Posterior cingulate gyrus (tissue), 11 donors: ENCODE measurements at regions not wholly inside any gene's neighbourhood (a gene's known extent, or its start where the extent isn't known, plus 50 kb on each side); places are given as distances from the start of the nearest gene placed in this dataset.
A peak's percentile ranks its signal among the peaks of the same experiment; 100 is the strongest.
"Not testable (repeated sequence)": the region's sequence is repeated elsewhere in the genome, so short reads cannot be mapped to it uniquely, and the experiment has no call there.

Source experiments
- DNase-seq, 10 donors: peaks; one replicate each; pipeline versions ENCODE4 v3.0.0 to v3.0.0-alpha.2; 2020 to 2021; ENCODE audit warnings: mixed read lengths in 3 of 10
- intact Hi-C: fragments of 100-400 bp; cut with DNase I; formaldehyde crosslinking; loops from one replicate; pipeline ENCODE4 v1.15.1; 2023

DNA sequence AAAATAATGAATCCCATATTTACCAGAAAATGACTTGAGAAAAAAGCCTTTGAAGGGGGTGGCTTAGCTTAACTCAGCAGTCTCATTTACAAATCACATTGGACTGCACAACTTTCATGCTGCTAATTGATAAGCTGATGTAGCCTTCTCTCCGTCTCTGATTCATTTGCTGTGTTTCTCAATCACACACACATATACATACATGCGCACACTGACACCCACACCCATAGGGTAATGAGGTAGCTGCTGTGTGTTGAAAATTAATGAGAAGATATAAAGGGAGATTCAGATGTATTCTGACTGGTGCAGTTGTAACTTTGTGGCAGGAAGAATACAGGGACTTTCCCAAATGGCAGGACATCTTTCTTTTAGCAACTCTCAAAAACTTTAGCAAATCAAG, 141.9 kb upstream of the GCFC2 start:
- intact Hi-C loops, result no loop called here

DNA sequence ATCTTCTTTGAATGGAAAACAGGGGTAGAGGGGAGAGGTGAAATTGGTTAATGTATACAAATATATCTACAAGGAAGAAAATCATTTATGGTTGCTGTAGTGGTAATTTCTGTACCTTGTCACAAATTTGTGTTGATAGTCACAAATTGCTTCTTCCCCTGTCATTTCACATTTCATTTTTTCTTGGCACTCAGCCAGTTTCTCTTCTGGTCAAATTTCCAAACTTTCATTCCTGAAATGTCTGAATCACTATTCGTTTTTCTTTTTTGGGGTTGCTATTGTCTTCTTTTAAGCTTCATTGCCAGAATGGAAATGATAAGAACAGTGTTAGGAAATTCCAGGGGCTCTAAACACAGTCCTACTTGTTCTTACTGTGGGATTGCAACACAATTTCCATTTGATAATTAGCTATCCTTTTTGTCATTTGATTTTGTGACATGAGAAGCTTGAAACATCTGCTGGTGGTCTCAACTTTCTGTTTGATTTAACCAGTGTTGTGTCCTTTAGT, 136.0 kb upstream of the GCFC2 start:
- no peak for DNase-seq
- intact Hi-C loops, result no loop called here

More for the DNA sequence above, 141.9 kb upstream of the GCFC2 start:
- DNase-seq, result no peak

DNA sequence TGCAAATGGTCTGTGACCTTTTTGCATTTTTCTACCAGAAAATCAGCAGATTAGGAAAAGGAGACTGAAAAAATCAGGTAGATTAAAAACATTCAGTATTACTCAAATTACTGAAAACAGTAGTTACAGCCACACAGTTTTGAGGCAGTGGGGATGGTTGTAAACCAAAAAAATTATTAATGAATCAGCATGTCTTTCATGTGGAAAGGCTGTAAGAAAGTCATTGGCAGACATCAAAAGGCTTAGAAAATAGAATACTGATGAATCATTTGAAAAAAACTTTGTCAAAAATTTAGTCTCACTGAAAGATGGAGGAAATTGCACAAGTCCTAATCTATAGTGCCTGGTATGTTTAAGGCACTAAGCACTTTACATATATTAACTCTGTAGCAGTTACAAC, 133.9 kb upstream of the GCFC2 start:
- DNase-seq, result no peak
- intact Hi-C loops, result no loop called here

DNA sequence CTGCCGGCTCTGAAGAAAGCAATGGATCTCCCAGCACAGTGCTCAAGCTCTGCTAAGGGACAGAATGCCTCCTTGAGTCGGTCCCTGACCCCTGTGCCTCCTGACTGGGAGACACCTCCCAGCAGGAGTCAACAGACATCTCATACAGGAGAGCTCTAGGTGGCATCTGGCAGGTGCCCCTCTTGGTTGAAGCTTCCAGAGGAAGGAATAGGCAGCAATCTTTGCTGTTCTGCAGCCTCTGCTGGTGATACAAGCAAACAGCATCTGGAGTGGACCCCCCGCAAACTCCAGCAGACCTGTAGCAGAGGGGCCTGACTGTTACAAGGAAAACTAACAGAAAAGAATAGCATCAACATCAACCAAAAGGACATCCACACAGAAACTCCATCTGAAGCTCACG, 123.9 kb upstream of the GCFC2 start:
- intact Hi-C loops, result not testable (repeated sequence)
- DNase-seq, result peak in 1 of 10 donors; percentile 43

DNA sequence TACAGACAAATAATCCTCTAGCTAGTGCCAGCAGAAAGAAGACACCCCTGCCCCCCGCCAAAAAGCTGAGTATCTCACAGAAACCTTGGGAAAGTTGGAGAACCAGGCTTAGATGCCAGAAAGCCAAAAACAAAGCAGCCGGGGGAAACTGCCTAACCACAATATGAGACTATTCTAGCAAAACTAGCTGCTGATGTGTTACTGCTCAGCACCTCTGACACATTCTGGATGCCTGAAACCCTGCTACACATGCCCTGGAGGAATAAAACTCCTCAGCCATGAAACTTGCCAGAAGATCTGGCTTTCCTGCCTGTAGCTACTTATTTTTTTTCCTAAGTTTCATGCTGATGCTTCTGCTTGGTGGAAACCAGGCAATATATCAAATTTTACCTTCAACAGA, 122.7 kb upstream of the GCFC2 start:
- intact Hi-C loops, result no loop called here
- DNase-seq, result no peak

DNA sequence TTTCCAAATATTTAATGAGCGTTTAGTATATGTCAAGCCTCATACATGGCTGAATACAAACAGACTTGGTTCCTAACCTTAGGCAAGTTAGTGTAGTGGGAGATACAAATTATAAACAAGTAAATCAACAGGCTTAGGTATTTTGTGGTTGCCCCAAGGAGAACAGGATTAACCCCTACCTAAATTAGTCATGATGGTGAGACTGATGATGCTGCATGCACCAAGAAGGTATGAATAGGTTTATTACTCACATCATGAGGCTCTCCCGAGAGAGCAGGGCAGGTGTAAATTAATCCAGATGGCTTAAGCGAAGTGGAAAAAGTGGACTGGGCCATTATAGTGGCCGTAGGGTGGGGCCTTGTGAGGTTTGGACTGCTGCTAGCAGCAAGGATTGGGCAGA, 118.1 kb upstream of the GCFC2 start:
- intact Hi-C loops, result no loop called here
- DNase-seq, result no peak

DNA sequence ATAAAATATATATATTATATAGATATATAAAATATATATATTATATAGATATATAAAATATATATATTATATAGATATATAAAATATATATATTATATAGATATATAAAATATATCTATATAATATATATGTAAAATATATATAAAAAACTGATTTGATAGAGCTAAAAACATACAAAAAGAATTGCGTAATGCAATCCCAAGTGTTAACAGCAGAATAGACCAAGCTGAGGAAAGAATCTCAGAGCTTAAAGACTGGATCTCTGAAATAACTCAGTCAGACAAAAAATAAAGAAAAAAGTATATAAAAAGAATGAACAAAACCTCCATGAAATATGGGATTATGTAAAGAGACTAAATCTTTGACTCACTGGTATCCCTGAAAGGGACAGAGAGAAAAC, 112.8 kb upstream of the GCFC2 start:
- intact Hi-C loops, DNase-seq: not testable (repeated sequence)

DNA sequence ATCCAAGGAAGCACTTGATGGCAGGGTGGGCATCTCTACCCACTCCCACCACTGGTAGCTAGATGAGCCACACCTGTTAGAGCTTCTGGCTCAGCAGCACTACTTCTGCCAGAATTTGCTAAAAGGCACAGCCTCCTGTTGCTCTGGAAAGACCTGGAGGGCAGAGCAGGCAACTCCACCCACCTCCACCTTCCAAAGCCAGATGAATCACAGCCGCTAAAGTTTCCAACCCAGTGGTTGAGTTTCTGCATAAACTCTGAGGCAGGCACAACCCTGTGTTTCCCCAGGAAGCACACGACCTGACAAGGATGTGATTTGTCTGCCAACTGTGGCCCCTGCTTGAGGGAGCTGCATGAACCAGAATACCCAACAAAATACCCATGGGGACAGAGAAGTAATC, 111.6 kb upstream of the GCFC2 start:
- DNase-seq, result no peak
- intact Hi-C loops, result no loop called here

DNA sequence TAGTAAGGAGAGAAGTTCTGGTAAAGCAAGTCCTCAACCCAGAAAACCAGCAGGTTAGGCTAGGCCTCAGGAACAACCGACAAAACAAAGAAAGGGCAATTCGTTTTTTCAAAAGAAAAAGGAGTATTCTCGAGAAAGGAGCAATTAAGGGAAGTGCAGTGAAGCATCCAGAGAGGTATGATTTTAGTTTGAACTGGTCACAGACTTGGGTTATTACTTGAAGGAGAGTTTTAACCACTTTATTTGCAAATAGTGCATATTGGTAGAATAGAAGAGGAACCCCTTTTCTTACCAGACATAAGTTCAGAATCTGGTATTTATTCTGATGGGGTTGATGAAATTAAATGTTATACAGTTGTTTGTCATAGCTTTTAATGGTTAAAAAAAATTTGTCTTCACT, 110.0 kb upstream of the GCFC2 start:
- no peak for DNase-seq
- intact Hi-C loops, result no loop called here

DNA sequence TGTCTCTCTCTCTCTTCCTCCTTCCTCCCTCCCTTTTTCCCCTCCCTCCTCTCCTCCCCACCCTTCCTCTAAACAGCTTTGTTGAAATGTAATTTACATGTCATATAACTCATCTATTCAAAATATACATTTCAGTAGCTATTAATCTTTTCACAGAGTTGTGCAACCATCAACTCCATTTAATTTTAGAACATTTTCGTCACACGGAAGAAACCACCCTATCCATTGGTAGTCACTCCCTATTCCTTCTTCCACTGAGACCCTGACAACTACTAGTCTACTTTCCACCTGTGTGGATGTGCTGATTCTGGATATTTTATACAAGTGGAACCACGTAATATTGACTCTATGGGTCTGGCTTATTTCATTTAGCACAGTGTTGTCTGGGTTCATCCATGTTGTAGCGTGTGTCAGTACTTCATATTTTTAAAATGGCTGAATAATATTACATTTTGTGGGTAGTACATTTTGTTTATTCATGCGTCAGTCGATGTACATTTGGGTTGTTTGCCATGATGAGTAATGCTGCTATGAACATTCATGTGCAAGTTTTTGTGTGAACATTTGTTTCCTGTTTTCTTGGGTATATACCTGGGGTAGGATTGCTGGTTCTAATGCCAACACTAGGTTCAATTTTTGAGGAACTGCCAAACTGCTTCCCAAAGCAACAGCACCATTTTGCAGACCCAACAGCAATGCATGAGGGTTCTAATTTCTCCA, 100.1 kb upstream of the GCFC2 start:
- DNase-seq, result no peak
- intact Hi-C loops, result no loop called here

DNA sequence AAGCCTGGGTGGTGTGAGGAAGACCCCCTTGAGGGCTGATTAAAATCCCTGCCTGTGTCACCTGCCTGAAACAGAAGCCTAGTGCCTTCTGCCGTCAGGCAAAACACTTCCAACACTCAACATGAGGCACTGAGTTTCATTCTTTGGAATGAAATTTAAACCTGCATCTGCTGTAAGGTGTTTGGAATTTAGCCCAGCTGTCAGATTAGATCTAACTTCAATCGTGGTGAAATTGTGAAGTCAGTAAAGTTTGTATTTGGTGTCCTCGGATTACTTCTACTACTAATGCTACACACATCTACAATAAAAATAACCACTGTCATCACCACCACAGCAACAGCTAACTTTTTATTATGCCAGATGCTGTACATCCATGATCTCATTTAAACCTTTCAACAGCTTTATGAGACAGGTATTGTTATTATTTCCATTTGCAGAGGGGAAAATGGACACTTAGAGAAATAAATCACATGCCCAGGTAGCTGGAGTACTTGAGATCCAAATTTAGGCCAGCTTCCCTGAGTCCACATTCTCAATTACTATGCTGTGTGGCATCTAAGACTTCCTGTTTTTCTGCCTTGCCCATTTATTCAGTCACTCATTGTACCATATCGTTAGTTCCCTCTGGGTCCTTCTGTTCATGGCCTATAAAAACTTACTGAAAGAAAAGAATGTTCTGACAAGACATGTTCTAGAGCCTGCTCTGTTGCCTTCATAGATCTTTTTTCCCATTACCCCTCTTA, 98.2 kb upstream of the GCFC2 start:
- DNase-seq, result no peak
- intact Hi-C loops, result no loop called here

DNA sequence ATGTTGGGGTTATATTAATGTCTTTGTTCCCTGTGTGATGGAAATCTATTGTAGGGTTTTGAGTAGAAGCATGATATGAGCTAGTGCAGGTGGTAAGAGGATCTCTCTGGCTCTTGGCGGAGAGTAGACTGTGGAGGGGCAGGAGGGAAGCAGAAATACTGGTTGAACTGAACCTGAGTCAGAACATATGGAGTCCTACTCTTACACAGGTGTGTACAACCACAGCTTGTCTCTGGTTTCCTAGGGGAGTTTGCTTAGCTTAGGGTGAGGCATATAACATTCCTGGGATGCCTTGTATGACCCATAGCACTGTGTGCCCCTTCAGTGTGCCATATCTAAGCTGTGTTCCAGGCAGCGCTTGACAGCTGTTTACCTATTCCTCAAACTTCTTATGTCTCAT, 97.3 kb upstream of the GCFC2 start:
- DNase-seq, result no peak
- intact Hi-C loops, result no loop called here

DNA sequence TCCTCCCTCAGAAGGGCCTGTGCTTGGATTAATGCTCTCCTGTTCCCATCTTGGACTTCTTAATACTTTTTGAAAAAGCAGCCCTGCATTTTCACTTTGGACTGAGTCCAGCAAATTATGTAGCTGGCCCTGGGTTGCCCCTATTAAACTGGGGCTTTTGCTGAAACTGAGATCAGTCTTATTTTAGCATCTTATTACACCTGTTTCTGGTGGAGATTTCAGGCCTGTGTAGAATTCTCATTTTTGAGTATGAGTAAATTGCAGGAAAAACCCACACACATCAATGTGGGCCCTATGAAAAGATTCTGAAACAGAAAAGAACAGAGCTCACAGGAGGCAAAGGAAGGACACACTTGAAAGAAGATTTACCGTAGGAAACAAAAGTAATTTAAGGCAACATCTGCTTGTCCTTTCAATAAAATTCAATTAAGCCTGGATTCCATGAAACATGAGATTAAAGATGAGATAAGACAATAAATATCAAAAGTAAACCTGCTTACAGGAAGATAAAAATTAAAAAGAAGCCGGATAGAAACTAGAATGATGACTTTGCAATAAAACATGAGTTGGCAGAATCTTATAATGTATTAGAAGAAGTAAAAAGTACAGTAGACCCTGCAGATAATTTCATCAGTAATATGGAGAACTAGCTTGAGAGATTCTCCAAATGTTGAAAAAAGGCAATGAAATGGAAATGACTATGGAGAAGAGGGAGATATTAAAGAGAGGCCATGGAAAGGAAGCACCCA, 90.7 kb upstream of the GCFC2 start:
- intact Hi-C loops, result no loop called here
- no peak for DNase-seq

DNA sequence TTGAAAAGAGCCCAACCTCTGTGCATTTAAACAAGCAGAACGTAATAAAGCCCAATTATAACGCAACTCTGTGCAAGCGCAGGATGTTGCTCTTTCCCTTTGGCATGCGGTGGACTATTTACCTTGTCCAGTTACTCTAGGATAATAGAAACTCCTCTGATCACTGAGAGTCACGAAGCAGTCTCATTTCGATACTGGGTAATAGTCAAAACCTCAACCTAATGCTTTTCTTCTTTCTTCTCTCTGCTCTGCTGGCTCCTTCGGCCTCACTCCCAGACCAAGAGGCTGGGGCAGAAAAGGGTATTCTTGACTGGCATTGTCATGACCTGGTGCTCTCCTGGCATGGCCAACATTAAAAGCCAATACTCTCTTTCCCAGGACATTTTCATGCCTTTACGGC, 89.7 kb upstream of the GCFC2 start:
- no peak for DNase-seq
- intact Hi-C loops, result no loop called here

DNA sequence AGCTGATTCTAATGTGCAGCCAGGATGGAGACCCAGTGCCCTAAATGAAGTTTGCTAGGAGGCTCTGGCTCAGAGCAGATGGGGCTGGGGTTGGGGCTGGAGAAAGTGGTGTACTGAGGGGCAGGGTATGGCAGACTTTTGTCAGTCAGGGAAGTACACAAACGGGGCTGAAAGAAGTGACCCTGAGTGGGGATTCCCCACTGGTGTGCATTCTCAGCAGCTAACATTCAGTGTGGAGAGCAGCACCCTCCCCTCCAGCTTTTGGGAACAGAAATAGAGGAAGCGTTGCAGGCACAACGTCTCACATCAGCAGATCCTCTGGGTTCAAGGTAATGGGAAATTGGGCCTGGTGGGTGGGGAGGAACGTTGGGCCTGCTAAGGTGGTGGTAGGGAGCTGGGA, 89.1 kb upstream of the GCFC2 start:
- no peak for DNase-seq
- intact Hi-C loops, result no loop called here

DNA sequence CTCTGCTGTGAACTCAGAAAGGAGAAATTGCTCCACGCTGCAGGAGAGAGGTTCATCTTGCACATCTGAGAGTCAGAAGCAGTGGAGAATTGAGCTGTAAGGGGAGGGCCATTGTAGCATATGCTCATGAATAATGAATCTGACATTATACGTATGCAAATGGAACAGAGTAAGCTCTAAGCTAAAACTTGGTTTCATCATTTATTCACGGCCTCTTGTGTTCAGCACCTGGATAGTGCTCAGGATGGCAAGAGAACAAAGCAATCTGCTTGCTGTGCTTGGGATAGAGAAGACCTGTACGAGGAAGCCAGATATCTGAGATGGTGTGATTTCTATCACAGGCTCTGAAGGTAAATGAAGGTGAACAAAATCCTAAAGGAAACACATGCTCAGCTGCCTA, 87.9 kb upstream of the GCFC2 start:
- DNase-seq, result no peak
- intact Hi-C loops, result no loop called here

DNA sequence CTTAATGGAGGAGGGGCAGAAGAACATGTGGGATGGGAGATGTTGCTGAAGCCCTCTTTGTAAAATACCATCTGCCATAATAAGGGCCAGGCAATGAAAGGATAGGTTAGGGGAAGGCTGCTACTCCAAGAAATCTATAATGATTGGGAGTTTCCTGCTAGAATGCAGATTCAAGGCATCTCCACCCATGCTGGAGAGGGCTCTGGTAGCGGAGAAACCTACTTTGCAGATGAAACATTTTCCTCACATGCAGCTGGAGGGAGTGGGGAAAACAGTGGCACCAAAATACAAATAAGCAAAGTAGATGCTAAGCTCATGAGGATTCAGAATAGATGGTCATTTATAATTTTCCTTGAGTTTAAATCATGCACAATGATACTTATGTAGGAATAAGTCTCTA, 82.3 kb upstream of the GCFC2 start:
- intact Hi-C loops, result no loop called here
- no peak for DNase-seq

DNA sequence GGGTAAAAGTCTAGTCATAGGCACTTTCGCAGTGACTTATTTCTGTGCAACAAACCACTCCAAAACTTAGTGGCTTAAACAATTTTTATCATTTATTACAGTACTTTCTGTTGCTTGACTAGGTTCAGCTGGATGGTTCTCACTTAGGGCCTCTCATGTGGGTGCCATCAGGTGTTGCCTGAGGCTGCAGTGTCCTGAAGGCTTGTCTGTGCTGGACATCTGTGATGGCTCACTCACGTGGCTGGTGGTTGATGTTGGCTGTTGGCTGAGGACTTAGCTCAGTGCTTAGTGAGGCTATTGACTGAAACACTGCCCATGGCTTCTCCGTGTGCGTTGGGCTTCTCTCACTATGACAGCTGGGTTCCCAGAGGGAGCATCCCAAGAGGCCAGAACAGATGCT, 81.4 kb upstream of the GCFC2 start:
- intact Hi-C loops, result no loop called here
- no peak for DNase-seq

DNA sequence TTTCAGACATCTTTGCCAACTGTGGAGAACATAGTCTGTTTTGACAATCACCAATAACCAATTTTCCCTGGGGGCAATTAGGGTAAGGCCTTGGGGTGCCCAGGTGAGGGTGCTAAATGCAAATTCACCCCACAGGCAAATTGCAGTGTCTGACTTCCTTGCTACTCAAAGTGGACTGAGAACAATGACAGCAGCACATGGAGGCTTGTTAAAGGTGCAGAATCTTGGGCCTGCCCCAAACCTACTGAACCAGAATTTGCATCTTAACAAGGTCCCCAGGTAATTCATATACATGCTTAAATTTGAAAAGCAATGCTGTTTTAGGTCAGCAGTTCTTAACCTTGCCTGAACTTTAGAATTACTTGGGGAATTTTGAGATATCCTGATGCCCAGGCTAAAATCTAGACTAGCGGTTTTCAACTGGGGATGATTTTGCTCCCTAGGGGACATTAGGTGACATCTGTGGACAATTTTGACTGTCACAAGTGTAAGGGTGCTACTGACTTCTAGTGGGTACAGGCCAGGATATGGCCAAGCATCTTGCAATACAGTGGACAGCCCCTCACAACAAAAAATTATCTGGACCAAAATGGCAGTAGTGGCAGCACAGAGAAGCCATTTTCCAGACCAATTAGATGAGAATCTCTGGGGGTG, 80.2 kb upstream of the GCFC2 start:
- DNase-seq, result no peak
- intact Hi-C loops, result no loop called here

DNA sequence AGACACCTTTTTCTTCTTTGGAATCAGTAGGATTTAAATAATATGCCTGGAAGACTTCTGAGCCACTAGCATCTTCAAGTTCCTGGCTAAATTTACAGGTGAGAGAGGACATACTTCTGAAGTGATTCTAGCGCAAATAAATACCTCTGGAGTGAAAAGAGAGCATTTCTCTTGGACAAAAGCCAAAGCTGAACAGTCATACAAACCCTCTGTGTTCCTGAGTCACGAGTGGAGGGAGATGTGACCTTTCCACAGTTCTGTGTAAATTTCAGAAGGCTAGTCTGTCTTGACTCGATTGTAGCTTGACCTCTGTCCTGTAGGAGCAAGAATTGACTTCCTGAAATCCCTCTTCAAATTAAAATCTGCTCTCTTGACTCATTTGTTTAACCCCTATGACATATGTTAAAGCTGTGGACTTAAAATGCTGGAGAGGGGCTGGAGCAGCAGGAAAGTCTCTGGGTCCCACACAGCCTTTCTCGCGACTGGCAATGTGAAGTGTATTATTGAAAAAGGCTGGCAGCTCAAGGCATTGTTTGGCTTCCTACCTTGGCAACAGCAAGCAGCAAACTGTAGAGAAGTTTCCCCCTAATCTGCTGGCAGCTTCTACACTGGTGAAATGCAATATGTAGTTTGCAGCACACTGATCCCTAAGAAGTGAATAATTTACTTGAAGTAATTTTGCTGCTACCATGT, 79.6 kb upstream of the GCFC2 start:
- DNase-seq, result no peak
- intact Hi-C loops, result no loop called here
